Osteoblast (primary cell): ENCODE measurements at regions not wholly inside any gene's neighbourhood (a gene's known extent, or its start where the extent isn't known, plus 50 kb on each side); places are given as distances from the start of the nearest gene placed in this dataset.

Experiments used
- DNase-seq: peaks from one replicate; pipeline ENCODE4 v3.0.0; 2011; ENCODE audit warnings: low spot score, mixed read lengths; ENCODE audit not compliant: insufficient read length; ENCODE audit errors: missing footprints
- H2AFZ ChIP-seq: 2 replicates; pipeline ENCODE4 v1.6.0; 2011; ENCODE audit warnings: mild to moderate bottlenecking, low read length
- H3K27ac ChIP-seq: 2 replicates; pipeline ENCODE4 v1.5.1; 2011; ENCODE audit warnings: mild to moderate bottlenecking, low read depth, low read length, moderate library complexity
- H3K27me3 ChIP-seq: 2 replicates; pipeline ENCODE4 v1.6.0; 2012; ENCODE audit warnings: mild to moderate bottlenecking, control low read depth, inconsistent platforms, low read length, moderate library complexity; ENCODE audit not compliant: insufficient read depth
- H3K36me3 ChIP-seq: 2 replicates; pipeline ENCODE4 v1.5.1; 2011; ENCODE audit warnings: mild to moderate bottlenecking, low read length, control low read depth, moderate library complexity; ENCODE audit not compliant: insufficient read depth
- H3K4me1 ChIP-seq: 2 replicates; pipeline ENCODE4 v1.5.1; 2011; ENCODE audit warnings: mild to moderate bottlenecking, low read length, control low read depth, moderate library complexity; ENCODE audit not compliant: insufficient read depth
- H3K4me2 ChIP-seq: 2 replicates; pipeline ENCODE4 v1.6.0; 2011; ENCODE audit warnings: mild to moderate bottlenecking, low read length; ENCODE audit not compliant: insufficient read depth
- H3K4me3 ChIP-seq: fragments of 200-600 bp; sonication (generic); 3 replicates; pipeline ENCODE4 v1.5.1; 2012; ENCODE audit warnings: mild to moderate bottlenecking, low read length, inconsistent platforms; ENCODE audit not compliant: insufficient read depth
- H3K79me2 ChIP-seq: 2 replicates; pipeline ENCODE4 v1.6.0; 2012; ENCODE audit warnings: mild to moderate bottlenecking, low read length, control low read depth, inconsistent platforms; ENCODE audit not compliant: insufficient read depth
- H3K9me3 ChIP-seq: 2 replicates; pipeline ENCODE4 v1.5.1; 2011; ENCODE audit warnings: low read depth, low read length, control low read depth
- H4K20me1 ChIP-seq: 2 replicates; pipeline ENCODE4 v1.6.0; 2012; ENCODE audit warnings: mild to moderate bottlenecking, low read length, control low read depth; ENCODE audit not compliant: insufficient read depth
- CTCF ChIP-seq: IDR thresholded peaks from 2 replicates; pipeline ENCODE4 v1.5.1; 2011; ENCODE audit warnings: mild to moderate bottlenecking, low read depth, low read length, moderate library complexity; ENCODE audit errors: extremely low read depth

GRCh38 chr1:181406989-181407388, 76.3 kb upstream of the CACNA1E start:
- H2AFZ ChIP-seq: no peak overlapping the region
- no peaks in the 10 kb centered on the region for H3K4me1 ChIP-seq
- H4K20me1 ChIP-seq: no peaks in the 10 kb centered on the region
- no peak overlapping the region for H3K4me2 ChIP-seq
- no peak for TF ChIP-seq CTCF
- H3K27me3 ChIP-seq: no peaks in the 10 kb centered on the region
- H3K4me3 ChIP-seq: no peak overlapping the region
- no peaks in the 10 kb centered on the region for H3K79me2 ChIP-seq
- H3K27ac ChIP-seq: no peak overlapping the region
- H3K36me3 ChIP-seq: no peaks in the 10 kb centered on the region
- DNase-seq: no peak
- H3K9me3 ChIP-seq: no peaks in the 10 kb centered on the region

GRCh38 chr1:181409981-181410380, 73.3 kb upstream of the CACNA1E start:
- no peak for TF ChIP-seq CTCF
- Histone ChIP-seq H3K27ac (no peak overlapping the region), H3K36me3 (no peaks in the 10 kb centered on the region), H3K4me3 (no peak overlapping the region), H3K27me3 (no peaks in the 10 kb centered on the region), H3K79me2 (no peaks in the 10 kb centered on the region), H2AFZ (no peak overlapping the region), H4K20me1 (no peaks in the 10 kb centered on the region), H3K4me2 (no peak overlapping the region), H3K4me1 (no peaks in the 10 kb centered on the region), H3K9me3 (no peaks in the 10 kb centered on the region)
- DNase-seq: peak; percentile 83

GRCh38 chr1:181412746-181413145, 70.6 kb upstream of the CACNA1E start:
- no peaks in the 10 kb centered on the region for H3K79me2 ChIP-seq
- no peak overlapping the region for H3K4me3 ChIP-seq
- H4K20me1 ChIP-seq: no peaks in the 10 kb centered on the region
- no peak overlapping the region for H2AFZ ChIP-seq
- H3K4me1 ChIP-seq: no peaks in the 10 kb centered on the region
- DNase-seq: no peak
- no peak overlapping the region for H3K4me2 ChIP-seq
- H3K27me3 ChIP-seq: no peaks in the 10 kb centered on the region
- no peaks in the 10 kb centered on the region for H3K9me3 ChIP-seq
- TF ChIP-seq CTCF: no peak
- H3K27ac ChIP-seq: no peak overlapping the region
- H3K36me3 ChIP-seq: no peaks in the 10 kb centered on the region

GRCh38 chr1:181413195-181413815, 70.0 kb upstream of the CACNA1E start:
- Histone ChIP-seq H3K4me3 (no peak overlapping the region), H3K9me3 (no peaks in the 10 kb centered on the region)

More at GRCh38 chr1:181413195-181413815, 70.0 kb upstream of the CACNA1E start:
- H3K27me3 ChIP-seq: no peaks in the 10 kb centered on the region
- no peak overlapping the region for H3K4me2 ChIP-seq
- no peaks in the 10 kb centered on the region for H3K4me1 ChIP-seq
- no peak for DNase-seq
- no peak for TF ChIP-seq CTCF
- H2AFZ ChIP-seq: no peak overlapping the region
- H4K20me1 ChIP-seq: no peaks in the 10 kb centered on the region
- no peaks in the 10 kb centered on the region for H3K36me3 ChIP-seq
- H3K79me2 ChIP-seq: no peaks in the 10 kb centered on the region
- H3K27ac ChIP-seq: no peak overlapping the region
